Right lobe of liver (tissue), 6 donors: ENCODE measurements at regions not wholly inside any gene's neighbourhood (a gene's known extent, or its start where the extent isn't known, plus 50 kb on each side); places are given as distances from the start of the nearest gene placed in this dataset.

Experiments used
- ATAC-seq, 4 donors: fragments of 200-7000 bp; cut with Tn5 transposase; one replicate each; pipeline ENCODE4 v1.9.1; 2020; ENCODE audit warnings: mild to moderate bottlenecking in 4 of 4, moderate library complexity in 4 of 4
- DNase-seq, 3 donors: peaks; one replicate each; pipeline ENCODE4 v3.0.0-alpha.2; 2020
- H3K27ac ChIP-seq, 3 donors: fragments of 200-600 bp; one replicate each; pipeline ENCODE4 v1.8.0; 2022
- H3K27me3 ChIP-seq, 2 donors: fragments of 200-600 bp; one replicate each; pipeline ENCODE4 v1.8.0; 2022
- H3K36me3 ChIP-seq, 4 donors: fragments of 200-600 bp; sonication (generic) in 1 of 4; one replicate each; pipeline versions ENCODE4 v1.5.1 to v1.8.0; 2017 to 2022; ENCODE audit warnings: control low read depth in 1 of 4
- H3K4me1 ChIP-seq, 4 donors: fragments of 200-600 bp; sonication (generic) in 1 of 4; one replicate each; pipeline versions ENCODE4 v1.5.1 to v1.8.0; 2017 to 2022; ENCODE audit warnings: control low read depth in 1 of 4
- H3K4me3 ChIP-seq, 3 donors: fragments of 200-600 bp; one replicate each; pipeline ENCODE4 v1.8.0; 2022
- H3K9me3 ChIP-seq, 4 donors: fragments of 200-600 bp; sonication (generic) in 1 of 4; one replicate each; pipeline versions ENCODE4 v1.5.1 to v1.8.0; 2017 to 2022; ENCODE audit warnings: control low read depth in 1 of 4
- CTCF ChIP-seq, 4 donors: fragments of 200-600 bp in 3 of 4; fragments of 450-650 bp in 1 of 4; IDR thresholded peaks; one replicate each; pipeline versions ENCODE4 v1.5.1 to v1.8.0; 2016 to 2022; ENCODE audit warnings: antibody characterized with exemption in 4 of 4, mild to moderate bottlenecking in 2 of 4
- POLR2A ChIP-seq: fragments of 450-650 bp; IDR thresholded peaks from one replicate; pipeline ENCODE4 v1.6.1; 2017; ENCODE audit warnings: antibody characterized with exemption, mild to moderate bottlenecking
- WGBS: methylation state at CpG from one replicate; pipeline ENCODE4 v1.1.6; 2018; ENCODE audit warnings: low coverage, low lambda C conversion rate; ENCODE audit not compliant: insufficient coverage; ENCODE audit errors: missing lambda C conversion rate; 5-methylcytosine and 5-hydroxymethylcytosine counted together
- intact Hi-C, 2 donors: fragments of 100-400 bp; cut with DNase I; formaldehyde crosslinking; loops; one replicate each; pipeline versions ENCODE4 v1.11.2 to v1.14.1; 2022
- donor health status: DM: no; HTN: yes; CAD: no.
- donor health status: DM: no; HTN: no; CAD: no.
- donor health status: DM: no; HTN: no; CAD: no.
- donor health status: DM: no; HTN: yes; CAD: no.
- donor health status: DM: no; HTN: yes; CAD: no.

- H3K36me3 ChIP-seq = no peaks in the 10 kb centered on the region
- H3K27me3 ChIP-seq = no peaks in the 10 kb centered on the region
- no peaks in the 10 kb centered on the region for H3K4me1 ChIP-seq
- WGBS = 39% methylated on average over 5 of the region's 6 CpGs
- intact Hi-C loops = no loop called here
- ATAC-seq = no peak
- H3K27ac ChIP-seq = no peak overlapping the region
- no peak for DNase-seq
- no peak overlapping the region for H3K4me3 ChIP-seq
- no peaks in the 10 kb centered on the region for H3K9me3 ChIP-seq
- TF ChIP-seq POLR2A = no peak
- TF ChIP-seq CTCF (IDR thresholded peaks at IDR 0.05) = no peak
These were observed 357.1 kb downstream of the BARHL2 start for GRCh38 chr1:90359994-90360393.

- no peak for ATAC-seq
- 55% methylated on average over 1 of the region's 2 CpGs for WGBS
- Histone ChIP-seq H3K4me3 (no peak overlapping the region), H3K36me3 (no peaks in the 10 kb centered on the region), H3K9me3 (no peaks in the 10 kb centered on the region), H3K27ac (no peak overlapping the region), H3K27me3 (no peaks in the 10 kb centered on the region), H3K4me1 (no peaks in the 10 kb centered on the region)
- intact Hi-C loops = no loop called here
- TF ChIP-seq POLR2A (no peak), CTCF (IDR thresholded peaks at IDR 0.05) (no peak)
- DNase-seq = no peak
These were observed 358.7 kb downstream of the BARHL2 start for GRCh38 chr1:90358448-90358847.

GRCh38 chr1:90357995-90358394, 359.1 kb downstream of the BARHL2 start:
- Histone ChIP-seq H3K9me3 (no peaks in the 10 kb centered on the region), H3K4me1 (no peaks in the 10 kb centered on the region), H3K27me3 (no peaks in the 10 kb centered on the region), H3K4me3 (no peak overlapping the region), H3K27ac (no peak overlapping the region), H3K36me3 (no peaks in the 10 kb centered on the region)
- intact Hi-C loops = no loop called here
- TF ChIP-seq POLR2A = no peak
- TF ChIP-seq CTCF (IDR thresholded peaks at IDR 0.05) = no peak
- ATAC-seq = no peak
- DNase-seq = no peak
- WGBS = 34% methylated on average over 2 of the region's 2 CpGs

- no peaks in the 10 kb centered on the region for H3K9me3 ChIP-seq
- no peak overlapping the region for H3K4me3 ChIP-seq
- no peak for ATAC-seq
- 41% methylated on average over 4 of the region's 4 CpGs for whole genome bisulfite sequencing
- no peak for DNase-seq
- H3K36me3 ChIP-seq = no peaks in the 10 kb centered on the region
- H3K4me1 ChIP-seq = no peaks in the 10 kb centered on the region
- intact Hi-C loops = no loop called here
- TF ChIP-seq POLR2A (no peak), CTCF (IDR thresholded peaks at IDR 0.05) (no peak)
- H3K27ac ChIP-seq = no peak overlapping the region
- H3K27me3 ChIP-seq = no peaks in the 10 kb centered on the region
These were observed 360.1 kb downstream of the BARHL2 start for GRCh38 chr1:90356991-90357390.

- no peak overlapping the region for H3K4me3 ChIP-seq
- H3K27ac ChIP-seq = no peak overlapping the region
These were observed 361.0 kb downstream of the BARHL2 start for GRCh38 chr1:90356101-90356500.

More at GRCh38 chr1:90356101-90356500, 361.0 kb downstream of the BARHL2 start:
- DNase-seq (no peak), ATAC-seq (no peak)
- 80% methylated on average over 1 of the region's 3 CpGs for WGBS
- Histone ChIP-seq H3K27me3 (no peaks in the 10 kb centered on the region), H3K36me3 (no peaks in the 10 kb centered on the region), H3K9me3 (no peaks in the 10 kb centered on the region), H3K4me1 (no peaks in the 10 kb centered on the region)
- intact Hi-C loops = no loop called here
- no peak for TF ChIP-seq CTCF (IDR thresholded peaks at IDR 0.05)
- no peak for TF ChIP-seq POLR2A
